Body of pancreas (tissue), 4 donors: ENCODE measurements at regions not wholly inside any gene's neighbourhood (a gene's known extent, or its start where the extent isn't known, plus 50 kb on each side); places are given as distances from the start of the nearest gene placed in this dataset.

ENCODE experiments used
- CTCF ChIP-seq, 7 experiments: fragments of 450-650 bp in 4 of 7; fragments of 200-600 bp in 3 of 7; sonication (generic) in 3 of 7; IDR thresholded peaks; one replicate each; pipeline ENCODE4 v1.5.1; 2016 to 2019; ENCODE audit warnings: antibody characterized with exemption in 7 of 7
- POLR2A ChIP-seq, 3 donors: fragments of 450-650 bp; IDR thresholded peaks; one replicate each; pipeline ENCODE4 v1.6.1; 2016; ENCODE audit warnings: antibody characterized with exemption in 3 of 3, mild to moderate bottlenecking in 2 of 3

- no peak for TF ChIP-seq CTCF (IDR thresholded peaks at IDR 0.05)
- TF ChIP-seq POLR2A (IDR thresholded peaks at IDR 0.05): no peak
Observed at GRCh38 chr14:53461858-53462257, 308.7 kb upstream of the DDHD1 start.
